GM10248 (cell line): ENCODE measurements at regions not wholly inside any gene's neighbourhood (a gene's known extent, or its start where the extent isn't known, plus 50 kb on each side); places are given as distances from the start of the nearest gene placed in this dataset.

ENCODE experiments used
- CTCF ChIA-PET: fragments of 300-600 bp; sonication (Branson Sonifier 250); formaldehyde crosslinking; extraction: SDS; loops from one replicate; lab custom pipeline; 2021; ENCODE audit warnings: antibody characterized with exemption; lab: Yijun Ruan, JAX
- POLR2A ChIA-PET: fragments of 350-650 bp; sonication (Branson Sonifier 250); formaldehyde crosslinking; extraction: SDS; loops from one replicate; lab custom pipeline; 2020; ENCODE audit warnings: antibody characterized with exemption; lab: Yijun Ruan, JAX
- DNase-seq: peaks from one replicate; pipeline ENCODE4 v3.0.0; 2012; ENCODE audit errors: extremely low spot score
- TF ChIP-seq, protein P1 (sequence below): IDR thresholded peaks from 2 replicates; pipeline ENCODE4 v1.5.1; 2012; ENCODE audit warnings: mild to moderate bottlenecking, low read depth; ENCODE audit errors: extremely low read depth, missing control alignments, control extremely low read depth

GRCh38 chr6:101118136-101118396 lies 236.9 kb upstream of the ASCC3 start:
- CTCF ChIA-PET: no interaction called here
- DNase-seq: no peak
- POLR2A ChIA-PET: no interaction called here
- TF ChIP-seq, protein P1, sequence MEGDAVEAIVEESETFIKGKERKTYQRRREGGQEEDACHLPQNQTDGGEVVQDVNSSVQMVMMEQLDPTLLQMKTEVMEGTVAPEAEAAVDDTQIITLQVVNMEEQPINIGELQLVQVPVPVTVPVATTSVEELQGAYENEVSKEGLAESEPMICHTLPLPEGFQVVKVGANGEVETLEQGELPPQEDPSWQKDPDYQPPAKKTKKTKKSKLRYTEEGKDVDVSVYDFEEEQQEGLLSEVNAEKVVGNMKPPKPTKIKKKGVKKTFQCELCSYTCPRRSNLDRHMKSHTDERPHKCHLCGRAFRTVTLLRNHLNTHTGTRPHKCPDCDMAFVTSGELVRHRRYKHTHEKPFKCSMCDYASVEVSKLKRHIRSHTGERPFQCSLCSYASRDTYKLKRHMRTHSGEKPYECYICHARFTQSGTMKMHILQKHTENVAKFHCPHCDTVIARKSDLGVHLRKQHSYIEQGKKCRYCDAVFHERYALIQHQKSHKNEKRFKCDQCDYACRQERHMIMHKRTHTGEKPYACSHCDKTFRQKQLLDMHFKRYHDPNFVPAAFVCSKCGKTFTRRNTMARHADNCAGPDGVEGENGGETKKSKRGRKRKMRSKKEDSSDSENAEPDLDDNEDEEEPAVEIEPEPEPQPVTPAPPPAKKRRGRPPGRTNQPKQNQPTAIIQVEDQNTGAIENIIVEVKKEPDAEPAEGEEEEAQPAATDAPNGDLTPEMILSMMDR: no peak

DNA sequence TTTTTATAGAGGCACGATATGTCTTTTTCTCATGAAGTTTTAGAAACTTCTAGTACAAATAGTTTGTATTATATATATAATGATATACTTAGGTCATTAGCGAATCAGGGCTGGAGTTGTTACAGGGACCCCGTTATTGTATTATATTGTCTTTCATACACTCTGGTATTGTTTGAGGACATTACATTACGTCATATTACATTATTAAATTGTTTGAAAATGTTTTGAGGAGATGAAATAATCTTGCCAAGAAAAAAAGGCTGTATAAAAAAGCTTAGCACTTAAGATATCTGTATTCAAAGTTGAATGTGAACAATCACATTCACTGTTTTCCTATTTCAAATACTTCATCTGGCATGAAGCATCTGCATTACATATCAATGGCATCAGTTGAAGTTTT lies 239.6 kb upstream of the ASCC3 start:
- TF ChIP-seq, protein P1: no peak
- ChIA-PET POLR2A (no interaction called here), CTCF (no interaction called here)
- no peak for DNase-seq

DNA sequence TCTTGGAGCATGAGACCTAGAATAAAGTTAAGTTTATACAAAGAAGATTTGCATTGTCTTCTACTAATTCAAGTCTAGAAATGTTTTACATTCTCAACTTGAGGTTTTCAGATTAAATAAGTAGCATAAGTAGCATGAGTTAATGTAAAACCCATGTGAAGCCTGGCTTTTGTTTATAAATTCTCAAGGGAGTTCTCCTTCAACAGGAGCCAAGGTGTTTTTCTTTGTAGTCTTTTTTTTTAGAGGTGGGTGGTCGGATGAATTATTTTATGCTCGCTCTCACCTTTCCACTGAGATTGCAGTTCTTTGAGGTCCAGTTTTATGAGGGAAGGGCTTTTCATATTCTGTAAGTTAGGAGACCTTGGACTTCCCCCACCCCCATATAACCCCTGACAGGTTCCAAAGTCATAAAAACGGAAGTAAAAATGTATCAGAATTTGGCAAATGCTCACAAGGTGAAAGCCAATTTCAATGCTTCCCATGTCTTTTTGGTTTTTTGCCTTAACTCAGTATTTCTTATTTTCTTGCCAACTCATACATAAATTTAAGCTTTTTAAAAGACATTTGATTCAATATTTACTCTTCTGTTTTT lies 244.3 kb upstream of the ASCC3 start:
- ChIA-PET POLR2A (no interaction called here), CTCF (no interaction called here)
- TF ChIP-seq, protein P1: no peak
- DNase-seq: no peak

DNA sequence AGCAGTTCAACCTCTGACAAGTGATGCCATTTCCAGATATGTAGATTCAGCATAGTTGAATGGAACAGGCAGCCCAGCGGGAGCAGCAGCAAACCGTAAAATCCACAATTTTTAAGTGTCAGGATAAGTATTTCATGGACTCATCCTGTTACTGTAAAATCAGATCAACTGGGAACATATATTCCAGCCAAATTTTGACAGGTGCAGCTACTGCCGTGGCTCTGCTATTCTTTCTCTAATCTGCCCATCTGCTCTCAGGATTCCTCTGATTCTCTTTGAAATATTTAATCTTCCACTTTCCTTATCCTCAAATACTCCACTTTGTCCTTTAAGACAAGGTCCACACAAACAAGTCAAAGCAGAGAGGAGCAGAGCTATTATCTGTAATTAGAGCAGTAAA lies 245.4 kb upstream of the ASCC3 start:
- POLR2A ChIA-PET: no interaction called here
- TF ChIP-seq, protein P1: no peak
- CTCF ChIA-PET: interaction anchor here (0.8 to 1.0 kb wide), 3 partner anchors 10 to 14 kb away, joined by 4 to 7 read pairs (median 5); no protein-coding TSS in a partner anchor
- DNase-seq: no peak

GRCh38 chr6:101129851-101130250 lies 248.7 kb upstream of the ASCC3 start:
- CTCF ChIA-PET: no interaction called here
- POLR2A ChIA-PET: no interaction called here
- DNase-seq: no peak
- TF ChIP-seq, protein P1: no peak

- ChIA-PET CTCF (no interaction called here), POLR2A (no interaction called here)
- DNase-seq: no peak
- TF ChIP-seq, protein P1: no peak
These were observed 247.1 kb upstream of the GRIK2 start for GRCh38 chr6:101146389-101146788.
